ENCODE measurements at regions not wholly inside any gene's neighbourhood (a gene's known extent, or its start where the extent isn't known, plus 50 kb on each side); places are given as distances from the start of the nearest gene placed in this dataset.

- TF ChIP-seq, protein P1, sequence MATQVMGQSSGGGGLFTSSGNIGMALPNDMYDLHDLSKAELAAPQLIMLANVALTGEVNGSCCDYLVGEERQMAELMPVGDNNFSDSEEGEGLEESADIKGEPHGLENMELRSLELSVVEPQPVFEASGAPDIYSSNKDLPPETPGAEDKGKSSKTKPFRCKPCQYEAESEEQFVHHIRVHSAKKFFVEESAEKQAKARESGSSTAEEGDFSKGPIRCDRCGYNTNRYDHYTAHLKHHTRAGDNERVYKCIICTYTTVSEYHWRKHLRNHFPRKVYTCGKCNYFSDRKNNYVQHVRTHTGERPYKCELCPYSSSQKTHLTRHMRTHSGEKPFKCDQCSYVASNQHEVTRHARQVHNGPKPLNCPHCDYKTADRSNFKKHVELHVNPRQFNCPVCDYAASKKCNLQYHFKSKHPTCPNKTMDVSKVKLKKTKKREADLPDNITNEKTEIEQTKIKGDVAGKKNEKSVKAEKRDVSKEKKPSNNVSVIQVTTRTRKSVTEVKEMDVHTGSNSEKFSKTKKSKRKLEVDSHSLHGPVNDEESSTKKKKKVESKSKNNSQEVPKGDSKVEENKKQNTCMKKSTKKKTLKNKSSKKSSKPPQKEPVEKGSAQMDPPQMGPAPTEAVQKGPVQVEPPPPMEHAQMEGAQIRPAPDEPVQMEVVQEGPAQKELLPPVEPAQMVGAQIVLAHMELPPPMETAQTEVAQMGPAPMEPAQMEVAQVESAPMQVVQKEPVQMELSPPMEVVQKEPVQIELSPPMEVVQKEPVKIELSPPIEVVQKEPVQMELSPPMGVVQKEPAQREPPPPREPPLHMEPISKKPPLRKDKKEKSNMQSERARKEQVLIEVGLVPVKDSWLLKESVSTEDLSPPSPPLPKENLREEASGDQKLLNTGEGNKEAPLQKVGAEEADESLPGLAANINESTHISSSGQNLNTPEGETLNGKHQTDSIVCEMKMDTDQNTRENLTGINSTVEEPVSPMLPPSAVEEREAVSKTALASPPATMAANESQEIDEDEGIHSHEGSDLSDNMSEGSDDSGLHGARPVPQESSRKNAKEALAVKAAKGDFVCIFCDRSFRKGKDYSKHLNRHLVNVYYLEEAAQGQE (IDR thresholded peaks at IDR 0.05; ENCODE audit: borderline replicate concordance): no peak
- TF ChIP-seq MXI1 (conservative IDR thresholded peaks at IDR 0.05; ENCODE audit: poor library complexity, severe bottlenecking) (no peak), EZH2 (IDR thresholded peaks at IDR 0.05; ENCODE audit: borderline replicate concordance, insufficient read depth, low read length, poor library complexity, severe bottlenecking) (no peak), TAF1 (IDR thresholded peaks at IDR 0.05; ENCODE audit: low read depth) (no peak), EP300 (conservative IDR thresholded peaks at IDR 0.05; ENCODE audit: poor library complexity, severe bottlenecking) (no peak), SMC3 (conservative IDR thresholded peaks at IDR 0.05; ENCODE audit: poor library complexity) (no peak), POLR2AphosphoS5 (IDR thresholded peaks at IDR 0.05) (no peak)
- TF ChIP-seq, protein P2, sequence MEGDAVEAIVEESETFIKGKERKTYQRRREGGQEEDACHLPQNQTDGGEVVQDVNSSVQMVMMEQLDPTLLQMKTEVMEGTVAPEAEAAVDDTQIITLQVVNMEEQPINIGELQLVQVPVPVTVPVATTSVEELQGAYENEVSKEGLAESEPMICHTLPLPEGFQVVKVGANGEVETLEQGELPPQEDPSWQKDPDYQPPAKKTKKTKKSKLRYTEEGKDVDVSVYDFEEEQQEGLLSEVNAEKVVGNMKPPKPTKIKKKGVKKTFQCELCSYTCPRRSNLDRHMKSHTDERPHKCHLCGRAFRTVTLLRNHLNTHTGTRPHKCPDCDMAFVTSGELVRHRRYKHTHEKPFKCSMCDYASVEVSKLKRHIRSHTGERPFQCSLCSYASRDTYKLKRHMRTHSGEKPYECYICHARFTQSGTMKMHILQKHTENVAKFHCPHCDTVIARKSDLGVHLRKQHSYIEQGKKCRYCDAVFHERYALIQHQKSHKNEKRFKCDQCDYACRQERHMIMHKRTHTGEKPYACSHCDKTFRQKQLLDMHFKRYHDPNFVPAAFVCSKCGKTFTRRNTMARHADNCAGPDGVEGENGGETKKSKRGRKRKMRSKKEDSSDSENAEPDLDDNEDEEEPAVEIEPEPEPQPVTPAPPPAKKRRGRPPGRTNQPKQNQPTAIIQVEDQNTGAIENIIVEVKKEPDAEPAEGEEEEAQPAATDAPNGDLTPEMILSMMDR (IDR thresholded peaks at IDR 0.05; ENCODE audit: poor library complexity, severe bottlenecking): no peak
- Histone ChIP-seq H3K27me3 (ENCODE audit: insufficient read depth, low read depth, low read length) (no peaks in the 10 kb centered on the region), H3K4me2 (ENCODE audit: low read length) (no peak overlapping the region), H3K9ac (ENCODE audit: low read length) (no peak overlapping the region), H2AFZ (ENCODE audit: low read depth, low read length) (no peak overlapping the region), H3K36me3 (ENCODE audit: insufficient read depth, low read length) (no peaks in the 10 kb centered on the region), H3K9me2 (ENCODE audit: insufficient read depth, low read length) (no peaks in the 10 kb centered on the region), H3K9me3 (ENCODE audit: low read length) (no peaks in the 10 kb centered on the region), H3F3A (ENCODE audit: insufficient read depth, low read length, poor library complexity, severe bottlenecking) (no peaks in the 10 kb centered on the region), H4K20me1 (ENCODE audit: insufficient read depth) (no peaks in the 10 kb centered on the region), H3K79me2 (replicated peaks; ENCODE audit: insufficient read depth, low read length) (no peaks in the 10 kb centered on the region), H3K27ac (ENCODE audit: low read length) (no peak overlapping the region), H3K4me3 (ENCODE audit: low read length) (no peak overlapping the region)
Observed at GRCh38 chr1:30171537-30172298, 551.7 kb downstream of the MATN1 start.

- Histone ChIP-seq H3K27ac (ENCODE audit: low read length) (no peak overlapping the region), H3K27me3 (ENCODE audit: insufficient read depth, low read depth, low read length) (no peaks in the 10 kb centered on the region)
Observed at GRCh38 chr1:30169269-30169668, 554.1 kb downstream of the MATN1 start.

More at GRCh38 chr1:30169269-30169668, 554.1 kb downstream of the MATN1 start:
- Histone ChIP-seq H3K4me3 (ENCODE audit: low read length) (no peak overlapping the region), H3K9me3 (ENCODE audit: low read length) (no peaks in the 10 kb centered on the region), H3K36me3 (ENCODE audit: insufficient read depth, low read length) (no peaks in the 10 kb centered on the region), H3K9ac (ENCODE audit: low read length) (no peak overlapping the region), H2AFZ (ENCODE audit: low read depth, low read length) (no peak overlapping the region), H3F3A (ENCODE audit: insufficient read depth, low read length, poor library complexity, severe bottlenecking) (no peaks in the 10 kb centered on the region), H3K4me2 (ENCODE audit: low read length) (no peak overlapping the region), H3K9me2 (ENCODE audit: insufficient read depth, low read length) (no peaks in the 10 kb centered on the region), H3K79me2 (replicated peaks; ENCODE audit: insufficient read depth, low read length) (no peaks in the 10 kb centered on the region), H4K20me1 (ENCODE audit: insufficient read depth) (no peaks in the 10 kb centered on the region)
- TF ChIP-seq TAF1 (IDR thresholded peaks at IDR 0.05; ENCODE audit: low read depth): no peak
- TF ChIP-seq, protein P1 (IDR thresholded peaks at IDR 0.05; ENCODE audit: borderline replicate concordance): no peak
- TF ChIP-seq, protein P2 (IDR thresholded peaks at IDR 0.05; ENCODE audit: poor library complexity, severe bottlenecking): no peak
- no peak for TF ChIP-seq EZH2 (IDR thresholded peaks at IDR 0.05; ENCODE audit: borderline replicate concordance, insufficient read depth, low read length, poor library complexity, severe bottlenecking)
- no peak for TF ChIP-seq EP300 (conservative IDR thresholded peaks at IDR 0.05; ENCODE audit: poor library complexity, severe bottlenecking)
- no peak for TF ChIP-seq SMC3 (conservative IDR thresholded peaks at IDR 0.05; ENCODE audit: poor library complexity)
- no peak for TF ChIP-seq MXI1 (conservative IDR thresholded peaks at IDR 0.05; ENCODE audit: poor library complexity, severe bottlenecking)
- TF ChIP-seq POLR2AphosphoS5 (IDR thresholded peaks at IDR 0.05): no peak
- TF ChIP-seq RAD21 (conservative IDR thresholded peaks at IDR 0.05): no peak

Data from neural cell (in vitro differentiated cells).